Neutrophil (primary cell): ENCODE measurements at regions not wholly inside any gene's neighbourhood (a gene's known extent, or its start where the extent isn't known, plus 50 kb on each side); places are given as distances from the start of the nearest gene placed in this dataset.
"Not testable (repeated sequence)": the region's sequence is repeated elsewhere in the genome, so short reads cannot be mapped to it uniquely, and the experiment has no call there.

Source experiments
- H3K27ac ChIP-seq: fragments of 200-600 bp; sonication (generic); 2 replicates; pipeline ENCODE4 v1.5.1; 2016; ENCODE audit warnings: mild to moderate bottlenecking, moderate library complexity
- H3K27me3 ChIP-seq: fragments of 200-600 bp; sonication (generic); 2 replicates; pipeline ENCODE4 v1.6.0; 2016; ENCODE audit warnings: mild to moderate bottlenecking
- H3K36me3 ChIP-seq: fragments of 200-600 bp; sonication (generic); 2 replicates; pipeline ENCODE4 v1.5.1; 2017
- H3K4me1 ChIP-seq, 2 experiments: fragments of 200-600 bp in 1 of 2; sonication (generic) in 1 of 2; 1 replicate in 1 of 2; 2 replicates in 1 of 2; pipeline versions ENCODE4 v1.5.1 to v1.6.1; 2013 to 2016; ENCODE audit warnings: low read depth in 1 of 2, low read length in 1 of 2, mild to moderate bottlenecking in 1 of 2, moderate library complexity in 1 of 2; ENCODE audit not compliant: control insufficient read depth in 1 of 2, insufficient read depth in 1 of 2
- H3K4me3 ChIP-seq, 2 experiments: fragments of 200-600 bp in 1 of 2; sonication (generic) in 1 of 2; 1 replicate in 1 of 2; 2 replicates in 1 of 2; pipeline ENCODE4 v1.5.1; 2013 to 2016; ENCODE audit warnings: low read depth in 1 of 2, low read length in 1 of 2, mild to moderate bottlenecking in 1 of 2, moderate library complexity in 1 of 2
- H3K9me3 ChIP-seq: fragments of 200-600 bp; sonication (generic); 2 replicates; pipeline ENCODE4 v1.5.1; 2016
- CTCF ChIP-seq: fragments of 200-600 bp; sonication (generic); IDR thresholded peaks from 2 replicates; pipeline ENCODE4 v1.5.1; 2016; ENCODE audit warnings: antibody characterized with exemption

GRCh38 chr1:221274373-221274772 lies 395.1 kb downstream of the HLX start:
- Histone ChIP-seq H3K36me3 (no peaks in the 10 kb centered on the region), H3K4me3 (no peak overlapping the region), H3K9me3 (no peaks in the 10 kb centered on the region), H3K27ac (no peak overlapping the region), H3K4me1 (no peaks in the 10 kb centered on the region), H3K27me3 (no peaks in the 10 kb centered on the region)
- no peak for TF ChIP-seq CTCF

- no peaks in the 10 kb centered on the region for H3K4me1 ChIP-seq
- H3K4me3 ChIP-seq = no peak overlapping the region
- no peaks in the 10 kb centered on the region for H3K27me3 ChIP-seq
- H3K27ac ChIP-seq = no peak overlapping the region
- H3K9me3 ChIP-seq = no peaks in the 10 kb centered on the region
- no peaks in the 10 kb centered on the region for H3K36me3 ChIP-seq
- no peak for TF ChIP-seq CTCF
Observed at GRCh38 chr1:221276896-221277409, 397.7 kb downstream of the HLX start.

- H3K27me3 ChIP-seq = no peaks in the 10 kb centered on the region
- H3K27ac ChIP-seq = no peak overlapping the region
- no peak for TF ChIP-seq CTCF
- no peaks in the 10 kb centered on the region for H3K9me3 ChIP-seq
- no peaks in the 10 kb centered on the region for H3K36me3 ChIP-seq
- H3K4me3 ChIP-seq = no peak overlapping the region
- no peaks in the 10 kb centered on the region for H3K4me1 ChIP-seq
Observed at GRCh38 chr1:221279146-221279545, 399.9 kb downstream of the HLX start.

GRCh38 chr1:221283532-221283931 lies 404.3 kb downstream of the HLX start:
- H3K27ac ChIP-seq = no peak overlapping the region
- H3K4me1 ChIP-seq = no peaks in the 10 kb centered on the region
- no peaks in the 10 kb centered on the region for H3K9me3 ChIP-seq
- no peaks in the 10 kb centered on the region for H3K27me3 ChIP-seq
- no peak overlapping the region for H3K4me3 ChIP-seq
- no peaks in the 10 kb centered on the region for H3K36me3 ChIP-seq
- no peak for TF ChIP-seq CTCF

- H3K4me1 ChIP-seq = no peaks in the 10 kb centered on the region
- H3K27me3 ChIP-seq = no peaks in the 10 kb centered on the region
- no peak for TF ChIP-seq CTCF
- H3K36me3 ChIP-seq = no peaks in the 10 kb centered on the region
- no peaks in the 10 kb centered on the region for H3K9me3 ChIP-seq
- H3K4me3 ChIP-seq = no peak overlapping the region
- no peak overlapping the region for H3K27ac ChIP-seq
Observed at GRCh38 chr1:221284028-221284427, 404.8 kb downstream of the HLX start.

- not testable (repeated sequence) for H3K27ac ChIP-seq, H3K4me1 ChIP-seq, H3K36me3 ChIP-seq, H3K27me3 ChIP-seq, H3K9me3 ChIP-seq, H3K4me3 ChIP-seq
Observed at GRCh38 chr1:221284991-221285390, 405.7 kb downstream of the HLX start.

- not testable (repeated sequence) for H3K36me3 ChIP-seq, H3K4me3 ChIP-seq, H3K27ac ChIP-seq, H3K27me3 ChIP-seq, H3K9me3 ChIP-seq, H3K4me1 ChIP-seq
Observed at GRCh38 chr1:221285458-221286210, 406.4 kb downstream of the HLX start.
